HEK293 (cell line): ENCODE measurements at regions not wholly inside any gene's neighbourhood (a gene's known extent, or its start where the extent isn't known, plus 50 kb on each side); places are given as distances from the start of the nearest gene placed in this dataset.

Source experiments
- CTCF ChIA-PET: fragments of 350-600 bp; formaldehyde crosslinking; extraction: SDS; loops from one replicate; lab custom pipeline; 2021; ENCODE audit warnings: antibody characterized with exemption; lab: Yijun Ruan, JAX
- POLR2A ChIA-PET: fragments of 300-600 bp; formaldehyde crosslinking; extraction: SDS; loops from one replicate; lab custom pipeline; 2020; ENCODE audit warnings: antibody characterized with exemption, inconsistent platforms; lab: Yijun Ruan, JAX
- H3K27ac ChIP-seq: fragments of 200-500 bp; sonication (Bioruptor generic); 2 replicates; pipeline ENCODE4 v1.5.1; 2014; ENCODE audit warnings: low read depth, low read length, control low read depth, inconsistent platforms; ENCODE audit errors: extremely low read depth
- H3K36me3 ChIP-seq, 2 experiments: fragments of 200-500 bp in 1 of 2; sonication (Bioruptor generic) in 1 of 2; 1 replicate in 1 of 2; 2 replicates in 1 of 2; pipeline ENCODE4 v1.5.1; 2014 to 2017; ENCODE audit warnings: inconsistent platforms in 2 of 2, low read length in 2 of 2; ENCODE audit not compliant: control insufficient read depth in 2 of 2, insufficient read depth in 1 of 2
- H3K4me1 ChIP-seq: fragments of 200-500 bp; sonication (Bioruptor generic); 2 replicates; pipeline ENCODE4 v1.5.1; 2014; ENCODE audit warnings: mild to moderate bottlenecking, low read length, inconsistent platforms; ENCODE audit not compliant: control insufficient read depth, insufficient read depth
- H3K4me3 ChIP-seq: 2 replicates; pipeline ENCODE4 v1.5.1; 2011; ENCODE audit warnings: low read depth, mild to moderate bottlenecking, control low read depth, low read length, moderate library complexity
- H3K9me3 ChIP-seq: fragments of 200-500 bp; sonication (Bioruptor generic); 2 replicates; pipeline ENCODE4 v1.5.1; 2014; ENCODE audit warnings: low read depth, low read length, inconsistent platforms; ENCODE audit not compliant: control insufficient read depth, insufficient read depth
- HOXA7 ChIP-seq: sonication (generic); formaldehyde crosslinking; IDR thresholded peaks from 2 replicates; pipeline ENCODE4 v1.8.1; 2022; ENCODE audit warnings: missing genetic modification reagents, borderline replicate concordance
- OSR2 ChIP-seq: fragments of 450-650 bp; formaldehyde crosslinking; IDR thresholded peaks from 2 replicates; pipeline ENCODE4 v1.5.1; 2016; ENCODE audit warnings: missing biosample characterization, missing genetic modification characterization
- PRDM1 ChIP-seq: fragments of 450-650 bp; formaldehyde crosslinking; IDR thresholded peaks from 2 replicates; pipeline ENCODE4; 2016; ENCODE audit warnings: missing biosample characterization, missing genetic modification characterization
- SP3 ChIP-seq: fragments of 450-650 bp; formaldehyde crosslinking; IDR thresholded peaks from 2 replicates; pipeline ENCODE4 v1.5.1; 2016; ENCODE audit warnings: missing biosample characterization, missing genetic modification characterization
- TRIM28 ChIP-seq: IDR thresholded peaks from 2 replicates; pipeline ENCODE4 v1.6.1; 2011; ENCODE audit warnings: low read length, control low read depth, borderline replicate concordance
- ZBTB6 ChIP-seq: fragments of 450-650 bp; formaldehyde crosslinking; IDR thresholded peaks from 2 replicates; pipeline ENCODE4 v1.5.1; 2017; ENCODE audit warnings: missing biosample characterization, missing genetic modification characterization
- ZNF133 ChIP-seq: fragments of 450-650 bp; formaldehyde crosslinking; IDR thresholded peaks from 2 replicates; pipeline ENCODE4 v1.5.1; 2016; ENCODE audit warnings: missing biosample characterization, missing genetic modification characterization
- ZNF146 ChIP-seq: fragments of 450-650 bp; formaldehyde crosslinking; IDR thresholded peaks from 2 replicates; pipeline ENCODE4 v1.5.1; 2016; ENCODE audit warnings: missing biosample characterization, missing genetic modification characterization
- ZNF2 ChIP-seq: fragments of 450-650 bp; formaldehyde crosslinking; IDR thresholded peaks from 2 replicates; pipeline ENCODE4 v1.5.1; 2016; ENCODE audit warnings: missing biosample characterization, missing genetic modification characterization
- ZNF266 ChIP-seq: fragments of 450-650 bp; formaldehyde crosslinking; IDR thresholded peaks from 2 replicates; pipeline ENCODE4 v1.5.1; 2016; ENCODE audit warnings: missing biosample characterization, missing genetic modification characterization, low read depth
- ZNF280C ChIP-seq: fragments of 450-650 bp; formaldehyde crosslinking; IDR thresholded peaks from 2 replicates; pipeline ENCODE4 v1.5.1; 2016; ENCODE audit warnings: missing biosample characterization, missing genetic modification characterization
- ZNF404 ChIP-seq: fragments of 450-650 bp; formaldehyde crosslinking; IDR thresholded peaks from 2 replicates; pipeline ENCODE4 v1.5.1; 2017; ENCODE audit warnings: missing biosample characterization, missing genetic modification characterization
- ZNF48 ChIP-seq: fragments of 450-650 bp; formaldehyde crosslinking; IDR thresholded peaks from 2 replicates; pipeline ENCODE4 v1.5.1; 2016; ENCODE audit warnings: missing biosample characterization, missing genetic modification characterization
- ZNF514 ChIP-seq: fragments of 450-650 bp; formaldehyde crosslinking; IDR thresholded peaks from 2 replicates; pipeline ENCODE4 v1.5.1; 2016; ENCODE audit warnings: missing biosample characterization, missing genetic modification characterization
- ZNF521 ChIP-seq: fragments of 450-650 bp; formaldehyde crosslinking; IDR thresholded peaks from 2 replicates; pipeline ENCODE4 v1.5.1; 2017; ENCODE audit warnings: missing biosample characterization, mild to moderate bottlenecking, missing genetic modification characterization
- ZNF544 ChIP-seq: fragments of 450-650 bp; formaldehyde crosslinking; IDR thresholded peaks from 2 replicates; pipeline ENCODE4 v1.5.0; 2017; ENCODE audit warnings: missing biosample characterization, missing genetic modification characterization
- ZNF549 ChIP-seq: fragments of 450-650 bp; IDR thresholded peaks from 2 replicates; pipeline ENCODE4 v1.5.1; 2018; ENCODE audit warnings: missing biosample characterization, missing genetic modification characterization, mild to moderate bottlenecking, inconsistent platforms, moderate library complexity
- ZNF776 ChIP-seq: fragments of 450-650 bp; formaldehyde crosslinking; IDR thresholded peaks from 2 replicates; pipeline ENCODE4 v1.5.0; 2017; ENCODE audit warnings: missing biosample characterization, missing genetic modification characterization, borderline replicate concordance
- ZNF777 ChIP-seq: fragments of 450-650 bp; formaldehyde crosslinking; IDR thresholded peaks from 2 replicates; pipeline ENCODE4 v1.5.1; 2017; ENCODE audit warnings: missing biosample characterization, missing genetic modification characterization, borderline replicate concordance
- ZNF830 ChIP-seq: fragments of 450-650 bp; IDR thresholded peaks from 2 replicates; pipeline ENCODE4 v1.5.0; 2018; ENCODE audit warnings: missing biosample characterization, missing genetic modification characterization, low read depth, mild to moderate bottlenecking, moderate library complexity
- ZNF837 ChIP-seq: fragments of 450-650 bp; formaldehyde crosslinking; IDR thresholded peaks from 2 replicates; pipeline ENCODE4 v1.5.1; 2016; ENCODE audit warnings: missing biosample characterization, missing genetic modification characterization
- TF ChIP-seq, protein P1 (sequence below): fragments of 450-650 bp; formaldehyde crosslinking; IDR thresholded peaks from 2 replicates; pipeline ENCODE4 v1.5.1; 2016; ENCODE audit warnings: missing biosample characterization, missing genetic modification characterization
- TF ChIP-seq, protein P2 (sequence below): fragments of 450-650 bp; formaldehyde crosslinking; IDR thresholded peaks from 2 replicates; pipeline ENCODE4 v1.5.1; 2016; ENCODE audit warnings: missing biosample characterization, missing genetic modification characterization
- TF ChIP-seq, protein P3 (sequence below): fragments of 450-650 bp; formaldehyde crosslinking; IDR thresholded peaks from 2 replicates; pipeline ENCODE4 v1.5.1; 2017; ENCODE audit warnings: missing biosample characterization, mild to moderate bottlenecking, missing genetic modification characterization, moderate library complexity

- TF ChIP-seq ZNF514 (tag by site-specific recombination) (no peak), ZNF776 (tag by site-specific recombination) (no peak), ZNF266 (tag by site-specific recombination) (no peak), ZNF133 (tag by site-specific recombination) (no peak), PRDM1 (tag by site-specific recombination) (no peak), ZNF2 (no peak), ZNF544 (no peak)
- TF ChIP-seq, all 188 proteins: peak for 0
These were observed 1127.4 kb downstream of the NCAM2 start (continued) for GRCh38 chr21:22125581-22125980.

GRCh38 chr21:22128671-22129070, 1130.5 kb downstream of the NCAM2 start:
- TF ChIP-seq ZNF404 (tag by site-specific recombination) (no peak), ZNF48 (tag by site-specific recombination) (no peak), ZNF830 (tag by site-specific recombination) (no peak), ZBTB6 (tag by site-specific recombination) (no peak), ZNF146 (tag by site-specific recombination) (no peak), ZNF280C (tag by site-specific recombination) (no peak), OSR2 (tag by site-specific recombination) (no peak)
- TF ChIP-seq, protein P1, sequence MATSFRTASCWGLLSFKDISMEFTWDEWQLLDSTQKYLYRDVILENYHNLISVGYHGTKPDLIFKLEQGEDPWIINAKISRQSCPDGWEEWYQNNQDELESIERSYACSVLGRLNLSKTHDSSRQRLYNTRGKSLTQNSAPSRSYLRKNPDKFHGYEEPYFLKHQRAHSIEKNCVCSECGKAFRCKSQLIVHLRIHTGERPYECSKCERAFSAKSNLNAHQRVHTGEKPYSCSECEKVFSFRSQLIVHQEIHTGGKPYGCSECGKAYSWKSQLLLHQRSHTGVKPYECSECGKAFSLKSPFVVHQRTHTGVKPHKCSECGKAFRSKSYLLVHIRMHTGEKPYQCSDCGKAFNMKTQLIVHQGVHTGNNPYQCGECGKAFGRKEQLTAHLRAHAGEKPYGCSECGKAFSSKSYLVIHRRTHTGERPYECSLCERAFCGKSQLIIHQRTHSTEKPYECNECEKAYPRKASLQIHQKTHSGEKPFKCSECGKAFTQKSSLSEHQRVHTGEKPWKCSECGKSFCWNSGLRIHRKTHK, result no peak
- TF ChIP-seq, protein P2, sequence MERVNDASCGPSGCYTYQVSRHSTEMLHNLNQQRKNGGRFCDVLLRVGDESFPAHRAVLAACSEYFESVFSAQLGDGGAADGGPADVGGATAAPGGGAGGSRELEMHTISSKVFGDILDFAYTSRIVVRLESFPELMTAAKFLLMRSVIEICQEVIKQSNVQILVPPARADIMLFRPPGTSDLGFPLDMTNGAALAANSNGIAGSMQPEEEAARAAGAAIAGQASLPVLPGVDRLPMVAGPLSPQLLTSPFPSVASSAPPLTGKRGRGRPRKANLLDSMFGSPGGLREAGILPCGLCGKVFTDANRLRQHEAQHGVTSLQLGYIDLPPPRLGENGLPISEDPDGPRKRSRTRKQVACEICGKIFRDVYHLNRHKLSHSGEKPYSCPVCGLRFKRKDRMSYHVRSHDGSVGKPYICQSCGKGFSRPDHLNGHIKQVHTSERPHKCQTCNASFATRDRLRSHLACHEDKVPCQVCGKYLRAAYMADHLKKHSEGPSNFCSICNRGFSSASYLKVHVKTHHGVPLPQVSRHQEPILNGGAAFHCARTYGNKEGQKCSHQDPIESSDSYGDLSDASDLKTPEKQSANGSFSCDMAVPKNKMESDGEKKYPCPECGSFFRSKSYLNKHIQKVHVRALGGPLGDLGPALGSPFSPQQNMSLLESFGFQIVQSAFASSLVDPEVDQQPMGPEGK (tag by site-specific recombination), result no peak
- Histone ChIP-seq H3K9me3 (no peaks in the 10 kb centered on the region), H3K27ac (no peak overlapping the region), H3K4me3 (no peak overlapping the region), H3K36me3 (no peaks in the 10 kb centered on the region), H3K4me1 (no peaks in the 10 kb centered on the region)
- CTCF ChIA-PET, result no interaction called here
- POLR2A ChIA-PET, result no interaction called here

DNA sequence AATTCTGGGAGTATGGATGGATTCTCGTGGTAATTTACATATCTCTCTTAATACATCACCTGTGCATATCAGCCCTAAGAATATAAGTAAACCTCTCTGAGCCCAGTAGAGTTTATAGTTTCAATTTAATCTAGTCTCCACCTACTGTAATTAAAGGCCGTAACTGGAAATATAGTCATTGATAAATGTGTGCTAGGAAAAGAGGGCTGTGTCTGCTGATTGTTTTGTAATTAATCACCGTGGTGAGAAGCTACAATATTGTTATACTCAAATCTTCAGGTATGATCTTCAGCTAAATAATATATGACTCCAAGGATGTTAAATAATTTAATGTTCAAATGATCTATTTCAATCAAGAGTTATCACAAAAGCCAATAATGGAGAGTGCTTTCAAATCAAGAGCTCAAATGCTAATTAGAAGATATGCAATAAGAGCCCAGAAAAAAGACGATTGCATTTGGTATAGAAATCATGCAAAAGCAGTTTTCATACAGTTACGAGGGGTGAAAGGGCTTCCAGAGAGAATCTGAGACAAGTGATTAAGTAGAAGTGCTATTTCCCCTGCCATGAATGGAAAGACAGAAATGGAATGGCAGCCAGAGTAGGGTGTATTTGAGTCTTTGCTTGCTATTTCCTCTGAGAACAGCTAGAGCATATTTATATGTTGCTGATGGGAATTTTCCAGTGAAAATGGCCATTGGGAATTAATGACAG, 1134.3 kb downstream of the NCAM2 start:
- no peaks in the 10 kb centered on the region for H3K36me3 ChIP-seq
- no peak overlapping the region for H3K27ac ChIP-seq
- H3K4me3 ChIP-seq, result no peak overlapping the region
- ChIA-PET POLR2A (no interaction called here), CTCF (interaction anchor here (0.5 to 0.6 kb wide), 2 partner anchors 659 to 860 kb away, joined by 3 to 8 read pairs; no protein-coding TSS in a partner anchor)
- no peaks in the 10 kb centered on the region for H3K9me3 ChIP-seq
- no peaks in the 10 kb centered on the region for H3K4me1 ChIP-seq
- no peak for TF ChIP-seq ZNF549 (tag by site-specific recombination)
- TF ChIP-seq, protein P3, sequence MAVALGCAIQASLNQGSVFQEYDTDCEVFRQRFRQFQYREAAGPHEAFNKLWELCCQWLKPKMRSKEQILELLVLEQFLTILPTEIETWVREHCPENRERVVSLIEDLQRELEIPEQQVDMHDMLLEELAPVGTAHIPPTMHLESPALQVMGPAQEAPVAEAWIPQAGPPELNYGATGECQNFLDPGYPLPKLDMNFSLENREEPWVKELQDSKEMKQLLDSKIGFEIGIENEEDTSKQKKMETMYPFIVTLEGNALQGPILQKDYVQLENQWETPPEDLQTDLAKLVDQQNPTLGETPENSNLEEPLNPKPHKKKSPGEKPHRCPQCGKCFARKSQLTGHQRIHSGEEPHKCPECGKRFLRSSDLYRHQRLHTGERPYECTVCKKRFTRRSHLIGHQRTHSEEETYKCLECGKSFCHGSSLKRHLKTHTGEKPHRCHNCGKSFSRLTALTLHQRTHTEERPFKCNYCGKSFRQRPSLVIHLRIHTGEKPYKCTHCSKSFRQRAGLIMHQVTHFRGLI (tag by site-specific recombination), result no peak
- TF ChIP-seq SP3 (tag by site-specific recombination), result no peak
- no peak for TF ChIP-seq TRIM28
- no peak for TF ChIP-seq HOXA7
- no peak for TF ChIP-seq ZNF837 (tag by site-specific recombination)
- no peak for TF ChIP-seq PRDM1 (tag by site-specific recombination)
- TF ChIP-seq ZNF521 (tag by site-specific recombination), result no peak
- no peak for TF ChIP-seq ZNF777 (tag by site-specific recombination)
- TF ChIP-seq, protein P1, result no peak
